Pancreas (tissue), 10 donors: ENCODE measurements at regions not wholly inside any gene's neighbourhood (a gene's known extent, or its start where the extent isn't known, plus 50 kb on each side); places are given as distances from the start of the nearest gene placed in this dataset.
A peak's percentile ranks its signal among the peaks of the same experiment; 100 is the strongest.

ENCODE experiments used
- ATAC-seq, 4 donors: fragments of 200-7000 bp; cut with Tn5 transposase; one replicate each; pipeline versions ENCODE4 v1.8.0 to v1.9.1; 2020; ENCODE audit warnings: mild to moderate bottlenecking in 4 of 4, moderate library complexity in 4 of 4
- DNase-seq, 6 donors: peaks; one replicate each; pipeline ENCODE4 v3.0.0-alpha.2; 2020
- FAIRE-seq: peaks from 2 replicates; lab custom pipeline; 2012; peaks lifted over from hg19 to GRCh38; lab: Jason Lieb, UNC
- H3K27ac ChIP-seq, 4 donors: fragments of 200-600 bp; sonication (generic); 1 replicate in 3 of 4; 2 replicates in 1 of 4; pipeline versions ENCODE4 v1.5.0 to v1.8.0; 2020
- H3K27me3 ChIP-seq, 4 donors: fragments of 200-600 bp; one replicate each; pipeline ENCODE4 v1.8.0; 2021
- H3K36me3 ChIP-seq, 3 donors: fragments of 200-600 bp; sonication (generic) in 1 of 3; one replicate each; pipeline versions ENCODE4 v1.5.0 to v1.8.0; 2020 to 2021
- H3K4me1 ChIP-seq, 3 donors: fragments of 200-600 bp; one replicate each; pipeline ENCODE4 v1.8.0; 2021
- H3K4me3 ChIP-seq, 4 donors: fragments of 200-600 bp; sonication (generic) in 2 of 4; one replicate each; pipeline versions ENCODE4 v1.5.0 to v1.8.0; 2020 to 2021
- H3K9me3 ChIP-seq, 4 donors: fragments of 200-600 bp; one replicate each; pipeline ENCODE4 v1.8.0; 2021
- CTCF ChIP-seq, 4 donors: fragments of 200-600 bp; sonication (generic) in 3 of 4; IDR thresholded peaks; one replicate each; pipeline versions ENCODE4 v1.5.0 to v1.8.0; 2021; ENCODE audit warnings: antibody characterized with exemption in 4 of 4
- WGBS, 2 donors: extraction: QIAGEN DNeasy Blood & Tissue Kit; methylation state at CpG; one replicate each; pipeline ENCODE4 v1.1.7; 2013; 5-methylcytosine and 5-hydroxymethylcytosine counted together
- intact Hi-C, 3 donors: fragments of 100-400 bp; cut with DNase I; formaldehyde crosslinking; loops; one replicate each; pipeline versions ENCODE4 v1.11.1 to v1.14.2; 2022
- donor health status: healthy with polysubstance abuse.
- donor health status: DM: no; HTN: no; CAD: no; lungs with moderate emphysema.
- donor health status: DM: no; HTN: no; CAD: no.
- donor health status: control.
- donor health status: control.
- donor health status: Bipolar disorder and iron deficiency.
- donor health status: DM: yes; HTN: yes; CAD: no.
- donor health status: DM: no; HTN: no; CAD: no.
- donor health status: DM: no; HTN: no; CAD: no.
- donor health status: DM: yes; HTN: yes; CAD: no.

- FAIRE-seq, result no peak
- Histone ChIP-seq H3K36me3 (no peaks in the 10 kb centered on the region), H3K4me3 (no peak overlapping the region), H3K27me3 (no peaks in the 10 kb centered on the region), H3K9me3 (no peaks in the 10 kb centered on the region), H3K27ac (no peak overlapping the region), H3K4me1 (no peaks in the 10 kb centered on the region)
- ATAC-seq, result peak in 2 of 4 donors; percentile 24 to 75
- TF ChIP-seq CTCF (IDR thresholded peaks at IDR 0.05), result no peak
- WGBS, 2 donors, result 63 to 75% methylated on average over 4 of the region's 4 CpGs
- DNase-seq, result no peak
- intact Hi-C loops, result no loop called here
These were observed 357.2 kb downstream of the SATB2 start for GRCh38 chr2:199100326-199101110.

- no peaks in the 10 kb centered on the region for H3K27me3 ChIP-seq
- ATAC-seq (no peak), DNase-seq (peak in 1 of 6 donors; percentile 20), FAIRE-seq (no peak)
- H3K27ac ChIP-seq, result no peak overlapping the region
- TF ChIP-seq CTCF (IDR thresholded peaks at IDR 0.05), result no peak
- 76 to 77% methylated on average over 2 of the region's 2 CpGs for WGBS, 2 donors
- intact Hi-C loops, result no loop called here
- no peaks in the 10 kb centered on the region for H3K36me3 ChIP-seq
- H3K9me3 ChIP-seq, result no peaks in the 10 kb centered on the region
- H3K4me3 ChIP-seq, result no peak overlapping the region
- H3K4me1 ChIP-seq, result no peaks in the 10 kb centered on the region
These were observed 365.3 kb downstream of the SATB2 start for GRCh38 chr2:199092419-199092818.

- 72 to 81% methylated on average over 5 of the region's 5 CpGs for WGBS, 2 donors
- no peaks in the 10 kb centered on the region for H3K27me3 ChIP-seq
- H3K36me3 ChIP-seq, result no peaks in the 10 kb centered on the region
- intact Hi-C loops, result no loop called here
- no peak overlapping the region for H3K27ac ChIP-seq
- no peak for DNase-seq
- TF ChIP-seq CTCF (IDR thresholded peaks at IDR 0.05), result no peak
- no peak for ATAC-seq
- no peak overlapping the region for H3K4me3 ChIP-seq
- H3K4me1 ChIP-seq, result no peaks in the 10 kb centered on the region
- no peaks in the 10 kb centered on the region for H3K9me3 ChIP-seq
- no peak for FAIRE-seq
These were observed 372.5 kb downstream of the SATB2 start for GRCh38 chr2:199085261-199085660.

- Histone ChIP-seq H3K4me1 (no peaks in the 10 kb centered on the region), H3K27ac (no peak overlapping the region), H3K4me3 (no peak overlapping the region), H3K27me3 (no peaks in the 10 kb centered on the region), H3K36me3 (no peaks in the 10 kb centered on the region), H3K9me3 (no peaks in the 10 kb centered on the region)
- FAIRE-seq (no peak), ATAC-seq (no peak), DNase-seq (no peak)
- WGBS, 2 donors, result 61 to 72% methylated on average over 1 of the region's 1 CpG
- intact Hi-C loops, result no loop called here
- TF ChIP-seq CTCF (IDR thresholded peaks at IDR 0.05), result no peak
These were observed 387.3 kb downstream of the SATB2 start for GRCh38 chr2:199070322-199070949.

GRCh38 chr2:199064201-199064600, 393.5 kb downstream of the SATB2 start:
- Histone ChIP-seq H3K27me3 (no peaks in the 10 kb centered on the region), H3K4me3 (no peak overlapping the region), H3K36me3 (no peaks in the 10 kb centered on the region), H3K27ac (no peak overlapping the region), H3K9me3 (no peaks in the 10 kb centered on the region), H3K4me1 (no peaks in the 10 kb centered on the region)
- TF ChIP-seq CTCF (IDR thresholded peaks at IDR 0.05), result no peak
- FAIRE-seq (no peak), ATAC-seq (no peak), DNase-seq (no peak)
- 71 to 76% methylated on average over 2 of the region's 2 CpGs for WGBS, 2 donors
- intact Hi-C loops, result no loop called here
